Central memory CD8-positive, alpha-beta T cell (primary cell): ENCODE measurements at regions not wholly inside any gene's neighbourhood (a gene's known extent, or its start where the extent isn't known, plus 50 kb on each side); places are given as distances from the start of the nearest gene placed in this dataset.

Experiments
- ATAC-seq: fragments of 150-1000 bp; cut with Tn5 transposase; replicated peaks from 2 replicates; pipeline ENCODE4 v1.10.0; 2022; ENCODE audit warnings: mild to moderate bottlenecking, moderate FRiP score, moderate number of reproducible peaks; ENCODE audit not compliant: poor library complexity, severe bottlenecking; ENCODE audit errors: extremely low read depth
- DNase-seq, 2 donors: peaks; one replicate each; pipeline ENCODE4 v3.0.0; 2021; ENCODE audit warnings: low spot score in 2 of 2
- H3K27ac Mint-ChIP-seq: one replicate; pipeline ENCODE4 v1.8.0; 2022; ENCODE audit warnings: low read depth, mild to moderate bottlenecking, moderate library complexity, mixed read lengths
- H3K27me3 Mint-ChIP-seq: one replicate; pipeline ENCODE4 v1.8.0; 2022; ENCODE audit warnings: mixed read lengths
- H3K36me3 Mint-ChIP-seq: one replicate; pipeline ENCODE4 v1.8.0; 2022; ENCODE audit warnings: mild to moderate bottlenecking, moderate library complexity, mixed read lengths; ENCODE audit not compliant: insufficient read depth
- H3K4me1 Mint-ChIP-seq: one replicate; pipeline ENCODE4 v1.8.0; 2022; ENCODE audit warnings: mixed read lengths
- H3K4me3 Mint-ChIP-seq: one replicate; pipeline ENCODE4 v1.8.0; 2022; ENCODE audit warnings: mild to moderate bottlenecking, moderate library complexity, mixed read lengths
- H3K9me3 Mint-ChIP-seq: one replicate; pipeline ENCODE4 v1.8.0; 2022; ENCODE audit warnings: mixed read lengths

DNA sequence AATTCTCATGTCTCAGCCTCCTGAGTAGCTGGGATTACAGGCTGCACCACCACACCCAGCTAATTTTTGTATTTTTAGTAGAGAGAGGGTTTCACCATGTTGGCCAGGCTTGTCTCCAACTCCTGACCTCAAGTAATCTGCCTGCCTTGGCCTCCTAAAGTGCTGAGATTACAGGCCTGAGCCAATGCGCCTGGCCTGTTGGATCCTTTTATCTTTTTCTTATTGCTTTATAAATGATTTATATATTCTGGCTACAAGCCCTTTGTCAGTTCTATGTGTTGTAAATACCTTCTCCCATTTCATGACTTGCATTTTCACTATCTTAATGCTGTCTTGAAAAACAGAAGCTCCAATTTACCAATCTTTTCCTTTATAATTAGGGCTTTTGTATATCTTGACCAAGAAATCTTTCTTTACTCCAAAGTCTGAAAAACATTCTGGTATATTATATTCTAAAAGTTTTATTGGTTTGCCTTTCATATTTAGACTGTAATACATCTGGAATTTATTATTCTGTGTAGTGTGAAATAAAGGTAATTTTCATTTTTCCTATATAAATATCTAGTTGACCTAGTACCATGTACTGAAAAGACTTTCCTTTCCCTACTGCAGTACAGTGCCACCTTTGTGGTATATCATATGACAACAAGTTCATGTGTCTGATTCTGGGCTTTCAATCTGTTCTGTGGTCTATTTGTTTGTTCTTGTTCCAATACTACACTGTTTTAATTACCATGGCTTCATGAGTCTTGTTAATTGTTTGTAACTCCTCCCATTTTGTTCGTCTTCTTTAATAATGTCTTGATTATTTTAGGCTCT, 52.9 kb upstream of the RNU6-1 start:
- no peaks in the 10 kb centered on the region for H3K9me3 Mint-ChIP-seq
- DNase-seq (no peak), ATAC-seq (no peak)
- H3K27me3 Mint-ChIP-seq: peaks cover 40% of the 10 kb centered on the region
- no peaks in the 10 kb centered on the region for H3K4me1 Mint-ChIP-seq
- H3K27ac Mint-ChIP-seq: no peak overlapping the region
- peaks cover 2% of the 10 kb centered on the region for H3K36me3 Mint-ChIP-seq
- H3K4me3 Mint-ChIP-seq: no peak overlapping the region

DNA sequence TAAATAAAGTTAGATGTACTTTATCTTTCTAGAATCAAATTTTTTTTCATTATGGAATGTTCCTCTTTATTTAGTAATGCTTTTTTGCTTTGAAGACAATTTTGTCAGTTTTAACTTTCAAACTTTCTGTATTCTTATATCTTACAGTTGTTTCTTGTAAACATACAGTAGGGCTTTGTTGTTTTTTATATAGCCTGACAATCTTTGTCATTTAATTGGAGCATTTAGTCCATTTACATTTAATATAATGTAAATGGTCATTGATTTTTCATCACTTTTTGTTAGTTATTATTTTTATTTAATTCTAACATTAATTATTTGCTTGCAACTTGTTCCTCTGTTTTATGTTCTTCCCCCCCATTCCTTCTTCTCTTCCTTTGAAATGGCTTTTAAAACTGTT, 55.4 kb upstream of the RNU6-1 start:
- H3K9me3 Mint-ChIP-seq: no peaks in the 10 kb centered on the region
- no peaks in the 10 kb centered on the region for H3K36me3 Mint-ChIP-seq
- no peak overlapping the region for H3K27ac Mint-ChIP-seq
- DNase-seq (no peak), ATAC-seq (no peak)
- peaks cover 15% of the 10 kb centered on the region for H3K27me3 Mint-ChIP-seq
- no peaks in the 10 kb centered on the region for H3K4me1 Mint-ChIP-seq
- no peak overlapping the region for H3K4me3 Mint-ChIP-seq

DNA sequence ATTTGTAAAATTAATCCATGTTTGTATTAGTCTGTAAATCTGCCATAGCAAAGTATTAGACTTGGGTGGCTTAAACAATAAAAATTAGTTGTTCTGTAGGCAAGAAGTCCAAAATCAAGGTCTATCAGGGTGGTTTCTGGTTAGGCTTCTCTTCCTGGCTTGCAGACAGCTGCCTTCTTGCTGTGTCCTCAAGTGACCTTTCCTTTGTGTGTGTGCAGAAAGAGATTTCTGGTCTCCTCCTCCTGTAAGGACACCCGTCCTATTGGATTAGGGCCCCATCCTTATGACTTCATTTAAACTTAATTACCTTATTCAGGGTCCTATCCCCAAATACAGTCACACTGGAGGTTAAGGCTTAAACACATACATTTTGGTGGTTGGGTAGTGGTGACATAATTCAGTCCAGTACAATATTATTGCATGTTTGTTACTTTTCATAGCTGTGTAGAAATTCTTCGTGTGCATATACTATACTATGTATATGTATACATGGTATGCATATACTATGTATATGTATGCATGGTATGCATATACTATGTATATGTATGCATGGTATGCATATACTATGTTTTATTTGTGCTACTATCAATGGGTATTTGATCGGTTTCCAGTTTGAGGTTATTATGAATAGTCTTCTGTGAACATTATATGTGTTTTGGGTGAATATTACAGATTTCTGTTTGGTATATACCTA, 57.9 kb upstream of the RNU6-1 start:
- ATAC-seq (no peak), DNase-seq (no peak)
- no peaks in the 10 kb centered on the region for H3K27me3 Mint-ChIP-seq
- no peaks in the 10 kb centered on the region for H3K9me3 Mint-ChIP-seq
- H3K4me3 Mint-ChIP-seq: no peak overlapping the region
- H3K27ac Mint-ChIP-seq: no peak overlapping the region
- no peaks in the 10 kb centered on the region for H3K4me1 Mint-ChIP-seq
- no peaks in the 10 kb centered on the region for H3K36me3 Mint-ChIP-seq

DNA sequence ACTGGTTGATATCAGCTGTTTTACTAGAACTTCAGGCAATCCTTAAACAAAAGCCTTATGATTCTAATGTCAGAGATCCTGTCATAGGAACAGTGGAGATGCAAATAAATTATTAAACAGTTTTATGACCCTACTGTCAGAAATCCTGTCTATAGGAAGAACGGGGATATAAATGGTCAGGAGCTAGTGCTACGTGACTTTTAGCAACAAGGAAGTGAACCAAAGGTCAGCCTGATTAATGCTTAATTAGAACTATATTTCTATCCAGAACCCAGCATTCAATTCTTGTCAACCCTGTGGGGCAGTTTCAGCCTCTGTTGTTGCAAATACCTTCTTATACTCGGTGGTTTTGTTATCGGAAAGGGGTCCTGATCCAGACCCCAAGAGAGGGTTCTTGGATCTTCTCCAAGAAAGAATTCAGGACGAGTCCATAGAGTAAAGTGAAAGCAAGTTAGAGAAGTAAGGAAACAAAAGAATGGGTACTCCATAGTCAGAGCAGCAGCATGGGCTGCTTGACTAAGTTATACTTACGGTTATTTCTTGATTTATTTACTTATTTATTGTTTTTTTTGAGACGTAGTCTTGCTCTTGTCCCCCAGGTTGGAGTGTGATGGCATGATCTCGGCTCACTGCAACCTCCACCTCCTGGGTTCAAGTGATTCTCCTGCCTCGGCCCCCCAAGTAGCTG, 59.9 kb upstream of the RNU6-1 start:
- H3K9me3 Mint-ChIP-seq: no peaks in the 10 kb centered on the region
- DNase-seq (no peak), ATAC-seq (no peak)
- H3K27me3 Mint-ChIP-seq: no peaks in the 10 kb centered on the region
- H3K27ac Mint-ChIP-seq: no peak overlapping the region
- no peaks in the 10 kb centered on the region for H3K36me3 Mint-ChIP-seq
- no peak overlapping the region for H3K4me3 Mint-ChIP-seq
- no peaks in the 10 kb centered on the region for H3K4me1 Mint-ChIP-seq

DNA sequence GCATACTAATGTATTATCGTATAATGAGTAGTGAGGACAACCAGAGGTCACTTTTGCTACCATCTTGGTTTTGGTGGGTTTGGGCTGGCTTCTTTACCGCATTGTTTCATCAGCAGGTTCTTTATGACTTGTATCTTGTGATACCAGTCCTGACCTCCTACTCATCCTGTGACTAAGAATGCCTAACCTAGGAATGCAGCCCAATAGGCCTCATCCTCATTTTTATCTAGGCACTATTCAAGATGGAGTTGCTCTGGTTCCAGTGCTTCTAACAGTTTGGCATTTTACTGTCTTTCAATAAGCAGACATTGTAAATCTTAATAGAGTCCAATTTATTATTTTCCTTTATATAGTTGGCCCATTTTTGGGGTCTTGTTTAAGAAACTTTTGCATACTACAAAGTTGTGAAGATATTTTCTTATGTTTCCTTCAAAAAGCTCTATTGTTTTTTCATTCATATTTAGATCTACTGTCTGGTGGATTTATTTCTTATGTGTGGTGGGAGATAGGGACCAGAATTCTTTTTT, 60.8 kb upstream of the RNU6-1 start:
- Mint-ChIP-seq H3K9me3 (no peaks in the 10 kb centered on the region), H3K4me1 (no peaks in the 10 kb centered on the region), H3K4me3 (no peak overlapping the region), H3K27me3 (peaks cover 7% of the 10 kb centered on the region), H3K36me3 (no peaks in the 10 kb centered on the region), H3K27ac (no peak overlapping the region)
- DNase-seq (no peak), ATAC-seq (no peak)

DNA sequence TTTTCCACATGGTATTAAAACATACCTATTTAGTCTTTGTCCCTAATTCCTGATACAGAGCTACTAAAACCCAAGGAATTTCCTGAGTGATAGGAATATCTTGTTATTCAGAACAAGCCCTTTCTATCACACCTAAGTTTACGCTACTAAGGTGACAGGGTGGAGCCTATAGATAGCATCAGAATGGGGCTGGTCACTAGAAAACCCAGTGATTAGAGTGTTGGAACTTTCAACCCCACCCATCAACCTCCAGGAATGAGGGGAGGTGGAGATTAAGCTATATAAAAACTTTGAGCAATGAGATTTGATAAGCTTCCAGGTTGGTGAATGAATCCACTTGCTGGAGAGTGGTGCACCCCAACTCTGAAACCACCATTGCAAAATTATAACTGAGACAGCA, 62.1 kb upstream of the RNU6-1 start:
- peaks cover 19% of the 10 kb centered on the region for H3K27me3 Mint-ChIP-seq
- no peaks in the 10 kb centered on the region for H3K4me1 Mint-ChIP-seq
- H3K9me3 Mint-ChIP-seq: no peaks in the 10 kb centered on the region
- DNase-seq (no peak), ATAC-seq (no peak)
- no peaks in the 10 kb centered on the region for H3K36me3 Mint-ChIP-seq
- H3K27ac Mint-ChIP-seq: no peak overlapping the region
- H3K4me3 Mint-ChIP-seq: no peak overlapping the region

DNA sequence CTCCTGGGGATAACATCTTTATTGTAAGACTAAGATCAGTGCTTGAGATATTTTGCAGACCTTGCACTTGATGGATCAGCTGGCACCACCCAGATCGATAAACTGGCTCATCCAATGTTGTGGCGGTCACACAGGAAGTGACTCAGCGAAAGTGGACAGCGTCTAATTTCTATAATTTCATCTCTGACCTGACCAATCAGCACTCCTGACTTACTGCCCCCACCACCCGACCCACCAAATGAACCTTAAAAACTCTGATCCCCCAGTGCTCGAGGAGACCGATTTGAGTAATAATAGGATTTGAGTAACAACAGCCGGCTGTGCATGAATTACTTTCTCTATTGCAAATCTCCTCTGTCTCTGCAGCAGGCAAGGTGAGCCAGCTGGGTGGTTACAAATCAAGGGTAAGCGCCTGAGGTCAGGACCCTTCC, 62.7 kb upstream of the RNU6-1 start:
- H3K27ac Mint-ChIP-seq: no peak overlapping the region
- peaks cover 26% of the 10 kb centered on the region for H3K27me3 Mint-ChIP-seq
- no peak overlapping the region for H3K4me3 Mint-ChIP-seq
- H3K36me3 Mint-ChIP-seq: no peaks in the 10 kb centered on the region
- DNase-seq (no peak), ATAC-seq (no peak)
- no peaks in the 10 kb centered on the region for H3K9me3 Mint-ChIP-seq
- no peaks in the 10 kb centered on the region for H3K4me1 Mint-ChIP-seq

DNA sequence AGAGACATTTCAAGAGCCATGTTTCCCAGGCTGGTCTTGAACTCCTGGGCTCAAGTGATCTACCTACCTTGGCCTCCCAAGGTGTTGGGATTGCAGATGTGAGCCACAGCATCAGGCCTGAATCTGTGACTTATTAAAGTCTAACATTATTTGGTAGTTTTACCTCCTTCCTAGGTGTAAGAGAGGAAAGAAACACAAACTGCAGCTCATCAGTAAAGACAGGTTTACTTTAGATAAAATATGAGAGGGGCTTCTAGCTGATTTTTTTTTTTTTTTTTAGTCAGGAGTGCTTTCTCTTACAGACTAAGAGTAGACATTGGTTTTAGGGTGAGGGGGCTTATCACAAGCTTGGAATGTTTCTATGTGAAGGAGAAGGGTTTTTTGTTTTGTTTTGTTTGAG, 63.9 kb upstream of the RNU6-1 start:
- no peaks in the 10 kb centered on the region for H3K9me3 Mint-ChIP-seq
- H3K4me3 Mint-ChIP-seq: no peak overlapping the region
- DNase-seq: no peak
- no peaks in the 10 kb centered on the region for H3K4me1 Mint-ChIP-seq
- H3K27me3 Mint-ChIP-seq: peaks cover 36% of the 10 kb centered on the region
- H3K27ac Mint-ChIP-seq: no peak overlapping the region
- no peaks in the 10 kb centered on the region for H3K36me3 Mint-ChIP-seq
- ATAC-seq: no peak

DNA sequence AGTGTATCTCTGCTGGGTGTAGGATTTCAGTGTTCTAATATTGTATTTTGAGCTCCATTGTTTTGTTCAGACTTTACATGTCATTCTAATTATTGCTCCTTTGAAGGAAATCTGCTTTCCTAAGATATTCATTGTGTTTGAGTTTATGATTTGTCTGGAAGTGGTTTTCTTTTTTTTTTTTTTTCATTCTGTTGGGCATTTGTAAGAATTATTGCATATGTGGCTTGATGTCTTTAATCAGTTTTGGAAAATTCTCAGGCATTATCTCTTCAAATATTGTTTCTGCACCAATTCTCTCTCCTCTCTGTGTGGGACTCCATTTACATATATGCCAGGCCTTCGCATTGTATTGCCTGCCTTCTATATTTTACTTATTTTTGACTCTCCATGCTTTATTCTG, 65.8 kb upstream of the RNU6-1 start:
- DNase-seq: no peak
- ATAC-seq: no peak
- no peak overlapping the region for H3K27ac Mint-ChIP-seq
- H3K4me1 Mint-ChIP-seq: no peaks in the 10 kb centered on the region
- no peaks in the 10 kb centered on the region for H3K36me3 Mint-ChIP-seq
- no peaks in the 10 kb centered on the region for H3K9me3 Mint-ChIP-seq
- peaks cover 37% of the 10 kb centered on the region for H3K27me3 Mint-ChIP-seq
- H3K4me3 Mint-ChIP-seq: no peak overlapping the region

DNA sequence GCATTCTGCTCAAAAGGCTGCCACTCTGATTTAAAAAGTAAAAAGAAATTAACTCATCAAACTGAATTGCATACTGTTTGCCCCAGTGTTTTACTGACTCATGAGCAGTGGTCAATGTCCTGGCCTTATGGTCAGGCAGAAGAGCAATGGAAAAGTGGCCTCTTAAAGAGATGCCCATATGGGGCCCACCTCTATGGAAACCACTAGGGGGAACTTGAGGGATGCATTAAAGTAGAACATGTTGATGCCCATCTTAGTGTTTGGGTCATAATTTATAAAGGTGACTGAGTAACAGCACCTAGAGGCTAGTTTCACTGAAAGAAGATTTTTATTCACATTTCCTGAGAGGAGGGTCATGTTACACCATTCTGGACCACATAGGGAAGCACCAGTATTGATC, 66.5 kb upstream of the RNU6-1 start:
- no peak overlapping the region for H3K27ac Mint-ChIP-seq
- no peaks in the 10 kb centered on the region for H3K36me3 Mint-ChIP-seq
- H3K27me3 Mint-ChIP-seq: peaks cover 37% of the 10 kb centered on the region
- H3K4me1 Mint-ChIP-seq: no peaks in the 10 kb centered on the region
- DNase-seq (no peak), ATAC-seq (no peak)
- no peak overlapping the region for H3K4me3 Mint-ChIP-seq
- no peaks in the 10 kb centered on the region for H3K9me3 Mint-ChIP-seq

DNA sequence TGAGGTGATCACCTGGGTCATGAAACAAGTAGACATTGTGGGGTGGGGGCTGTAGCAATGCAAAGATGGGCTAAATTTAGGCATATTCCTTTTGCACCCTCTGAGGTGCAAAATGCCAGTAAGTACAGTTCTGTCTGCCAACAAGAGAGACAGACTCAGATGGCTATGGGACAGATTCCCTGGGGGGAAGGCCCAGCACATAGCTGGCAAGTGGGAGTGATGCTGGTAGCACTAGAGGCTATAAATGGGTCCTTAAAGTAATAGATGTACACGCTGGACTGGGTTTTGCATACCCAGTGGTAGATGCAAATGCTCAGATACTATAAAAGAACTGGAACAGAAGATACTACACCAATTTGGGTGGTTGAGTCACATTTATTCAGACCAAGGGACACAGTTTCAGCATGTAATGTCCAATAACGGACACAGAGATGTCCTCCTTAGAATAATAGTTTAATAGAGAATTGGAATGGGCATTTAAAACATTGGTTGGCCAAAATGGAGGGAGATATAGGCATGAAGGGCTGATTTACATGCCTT, 67.4 kb upstream of the RNU6-1 start:
- Mint-ChIP-seq H3K4me1 (no peaks in the 10 kb centered on the region), H3K4me3 (no peak overlapping the region), H3K27ac (no peak overlapping the region), H3K27me3 (peaks cover 37% of the 10 kb centered on the region), H3K36me3 (no peaks in the 10 kb centered on the region), H3K9me3 (no peaks in the 10 kb centered on the region)
- ATAC-seq (no peak), DNase-seq (no peak)

DNA sequence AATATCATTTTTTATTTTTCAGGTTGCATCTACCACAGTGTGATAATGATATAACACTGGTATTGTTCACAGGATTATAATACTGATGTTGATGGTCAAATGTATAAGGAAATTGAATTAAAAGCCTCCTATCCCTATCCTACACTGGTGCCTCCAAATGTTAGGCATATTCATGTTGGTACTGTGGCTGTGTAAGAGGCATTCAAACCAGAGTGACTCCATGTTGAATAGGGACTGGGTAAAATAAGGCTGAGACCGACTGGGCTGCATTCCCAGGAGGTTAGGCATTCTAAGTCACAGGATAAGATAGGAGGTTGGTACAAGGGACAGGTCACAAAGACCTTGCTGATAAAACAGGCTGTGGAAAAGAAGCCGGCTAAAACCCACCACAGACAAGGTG, 68.9 kb upstream of the RNU6-1 start:
- Mint-ChIP-seq H3K9me3 (no peaks in the 10 kb centered on the region), H3K27ac (no peak overlapping the region), H3K4me3 (no peak overlapping the region), H3K36me3 (no peaks in the 10 kb centered on the region), H3K4me1 (no peaks in the 10 kb centered on the region), H3K27me3 (peaks cover 37% of the 10 kb centered on the region)
- ATAC-seq: no peak
- DNase-seq: no peak
